MV-4-11 (cell line): ENCODE measurements at regions not wholly inside any gene's neighbourhood (a gene's known extent, or its start where the extent isn't known, plus 50 kb on each side); places are given as distances from the start of the nearest gene placed in this dataset.
A peak's percentile ranks its signal among the peaks of the same experiment; 100 is the strongest.

Experiments used
- DNase-seq: peaks from one replicate; lab custom pipeline; 2025; lab: John Stamatoyannopoulos, UW

GRCh38 chr2:56615760-56616159 lies 432.0 kb downstream of the CCDC85A start:
- DNase-seq, result no peak

- DNase-seq, result no peak
These were observed 440.4 kb downstream of the CCDC85A start for GRCh38 chr2:56624181-56624580.

- no peak for DNase-seq
These were observed 443.1 kb downstream of the CCDC85A start for GRCh38 chr2:56626927-56627326.

- no peak for DNase-seq
These were observed 446.5 kb downstream of the CCDC85A start for GRCh38 chr2:56630286-56630685.

- DNase-seq, result peak; percentile 31
These were observed 464.2 kb downstream of the CCDC85A start for GRCh38 chr2:56647997-56648396.

- no peak for DNase-seq
These were observed 465.0 kb downstream of the CCDC85A start for GRCh38 chr2:56648802-56649201.

- no peak for DNase-seq
These were observed 471.1 kb downstream of the CCDC85A start for GRCh38 chr2:56654936-56655335.

- DNase-seq, result no peak
These were observed 473.0 kb downstream of the CCDC85A start for GRCh38 chr2:56656826-56657225.

GRCh38 chr2:56666777-56667176 lies 483.0 kb downstream of the CCDC85A start:
- DNase-seq, result no peak

GRCh38 chr2:56671973-56672569 lies 488.3 kb downstream of the CCDC85A start:
- DNase-seq, result no peak

GRCh38 chr2:56674084-56674483 lies 490.3 kb downstream of the CCDC85A start:
- no peak for DNase-seq

GRCh38 chr2:56676966-56677365 lies 493.2 kb downstream of the CCDC85A start:
- no peak for DNase-seq

GRCh38 chr2:56680971-56681631 lies 497.3 kb downstream of the CCDC85A start:
- DNase-seq, result no peak

- no peak for DNase-seq
These were observed 498.0 kb downstream of the CCDC85A start for GRCh38 chr2:56681659-56682396.

- no peak for DNase-seq
These were observed 498.6 kb downstream of the CCDC85A start for GRCh38 chr2:56682397-56682760.

GRCh38 chr2:56684327-56684726 lies 500.5 kb downstream of the CCDC85A start:
- no peak for DNase-seq

GRCh38 chr2:56685205-56685604 lies 501.4 kb downstream of the CCDC85A start:
- DNase-seq, result no peak

GRCh38 chr2:56687169-56687568 lies 503.4 kb downstream of the CCDC85A start:
- no peak for DNase-seq

- DNase-seq, result no peak
These were observed 504.9 kb downstream of the CCDC85A start for GRCh38 chr2:56688661-56689060.

- no peak for DNase-seq
These were observed 509.7 kb downstream of the CCDC85A start for GRCh38 chr2:56693501-56693900.

- no peak for DNase-seq
These were observed 519.2 kb downstream of the CCDC85A start for GRCh38 chr2:56703001-56703400.

GRCh38 chr2:56705713-56706112 lies 521.9 kb downstream of the CCDC85A start:
- no peak for DNase-seq

- no peak for DNase-seq
These were observed 523.4 kb downstream of the CCDC85A start for GRCh38 chr2:56707218-56707617.
